Activated T-cell treated with anti-CD3 and anti-CD28 coated beads, Interleukin-2, amount 50 U/mL, for 72 hours (primary cell): ENCODE measurements at regions not wholly inside any gene's neighbourhood (a gene's known extent, or its start where the extent isn't known, plus 50 kb on each side); places are given as distances from the start of the nearest gene placed in this dataset.

Source experiments
- ATAC-seq, 2 donors: fragments of 150-1000 bp; cut with Tn5 transposase; replicated peaks in 1 of 2; 2 replicates each; pipeline ENCODE4 v1.10.0; 2021; ENCODE audit warnings: moderate library complexity in 2 of 2, mild to moderate bottlenecking in 1 of 2
- DNase-seq, 2 donors: peaks; one replicate each; pipeline ENCODE4 v3.0.0; 2021 to 2022; ENCODE audit warnings: mixed read lengths in 1 of 2
- H3K27ac Mint-ChIP-seq: one replicate; pipeline ENCODE4 v1.8.0; 2022; ENCODE audit warnings: mild to moderate bottlenecking, moderate library complexity, mixed read lengths
- H3K27me3 Mint-ChIP-seq: one replicate; pipeline ENCODE4 v1.8.0; 2022; ENCODE audit warnings: low read depth, mixed read lengths
- H3K36me3 Mint-ChIP-seq, 2 donors: one replicate each; pipeline ENCODE4 v1.8.0; 2022; ENCODE audit warnings: mixed read lengths in 2 of 2, mild to moderate bottlenecking in 1 of 2; ENCODE audit not compliant: insufficient read depth in 2 of 2
- H3K4me1 Mint-ChIP-seq: one replicate; pipeline ENCODE4 v1.8.0; 2022; ENCODE audit warnings: low read depth, mixed read lengths
- H3K4me3 Mint-ChIP-seq, 2 donors: one replicate each; pipeline ENCODE4 v1.8.0; 2022; ENCODE audit warnings: mild to moderate bottlenecking in 2 of 2, mixed read lengths in 2 of 2, moderate library complexity in 2 of 2
- H3K9me3 Mint-ChIP-seq, 2 donors: one replicate each; pipeline ENCODE4 v1.8.0; 2022; ENCODE audit warnings: mixed read lengths in 2 of 2

DNA sequence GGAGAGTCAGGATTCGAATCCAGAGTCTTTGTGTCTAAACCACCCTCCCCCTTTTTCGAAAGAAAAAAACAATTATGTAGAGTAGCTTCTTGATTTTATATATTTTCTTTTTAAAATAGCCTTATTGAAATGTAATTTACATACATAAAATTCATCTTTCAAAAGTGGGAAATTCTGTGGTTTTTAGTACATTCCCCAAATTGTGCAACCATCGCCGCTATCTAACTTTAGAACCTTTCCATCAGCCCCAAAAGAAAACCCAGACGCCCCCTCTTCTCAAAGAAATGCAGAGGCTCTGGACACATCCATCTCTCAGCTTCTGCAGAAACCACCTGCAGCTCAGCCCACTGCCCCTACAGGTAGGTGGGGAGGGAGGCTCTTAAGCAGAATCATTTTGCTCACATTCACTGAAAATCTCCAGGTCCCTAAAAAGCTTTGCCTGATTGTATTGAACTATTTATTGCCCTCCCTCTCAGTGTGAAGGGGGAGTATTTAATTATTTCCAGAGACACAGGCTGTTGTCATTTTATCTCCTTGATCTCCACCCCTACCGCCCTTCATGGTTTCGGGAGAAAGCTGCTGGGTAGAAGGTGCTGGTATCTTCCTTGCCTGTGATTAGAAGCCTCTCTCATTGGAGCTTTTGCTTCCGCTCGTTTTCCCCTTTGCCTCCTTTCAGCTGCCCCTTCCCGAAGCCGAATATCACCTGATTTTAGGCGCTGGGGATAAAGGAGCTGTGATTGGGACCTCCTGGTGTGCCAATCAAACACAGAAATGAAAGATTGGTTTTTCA lies 68.7 kb upstream of the KCNG1 start:
- Mint-ChIP-seq H3K4me3 (peak overlapping the region; percentile 43 to 54), H3K27me3 (peaks cover 75% of the 10 kb centered on the region), H3K36me3 (no peaks in the 10 kb centered on the region), H3K4me1 (peaks cover 14% of the 10 kb centered on the region), H3K27ac (no peak overlapping the region), H3K9me3 (no peaks in the 10 kb centered on the region)
- DNase-seq (no peak), ATAC-seq (no peak)

GRCh38 chr20:51089840-51090239 lies 66.9 kb upstream of the KCNG1 start:
- H3K4me1 Mint-ChIP-seq: peaks cover 14% of the 10 kb centered on the region

GRCh38 chr20:51089272-51089781 lies 66.4 kb upstream of the KCNG1 start:
- H3K27me3 Mint-ChIP-seq: peaks cover 73% of the 10 kb centered on the region
- H3K27ac Mint-ChIP-seq: no peak overlapping the region
- H3K36me3 Mint-ChIP-seq: no peaks in the 10 kb centered on the region
- DNase-seq (no peak), ATAC-seq (no peak)
- no peaks in the 10 kb centered on the region for H3K9me3 Mint-ChIP-seq
- H3K4me3 Mint-ChIP-seq: no peak overlapping the region
- H3K4me1 Mint-ChIP-seq: peaks cover 14% of the 10 kb centered on the region

More at GRCh38 chr20:51089840-51090239, 66.9 kb upstream of the KCNG1 start:
- Mint-ChIP-seq H3K36me3 (no peaks in the 10 kb centered on the region), H3K4me3 (no peak overlapping the region), H3K9me3 (no peaks in the 10 kb centered on the region), H3K27ac (no peak overlapping the region), H3K27me3 (peaks cover 73% of the 10 kb centered on the region)
- no peak for ATAC-seq
- no peak for DNase-seq

GRCh38 chr20:51087266-51087665 lies 64.4 kb upstream of the KCNG1 start:
- Mint-ChIP-seq H3K4me3 (no peak overlapping the region), H3K9me3 (no peaks in the 10 kb centered on the region), H3K27ac (no peak overlapping the region), H3K36me3 (no peaks in the 10 kb centered on the region), H3K27me3 (peaks cover 73% of the 10 kb centered on the region), H3K4me1 (peaks cover 10% of the 10 kb centered on the region)
- DNase-seq: no peak
- ATAC-seq: no peak

DNA sequence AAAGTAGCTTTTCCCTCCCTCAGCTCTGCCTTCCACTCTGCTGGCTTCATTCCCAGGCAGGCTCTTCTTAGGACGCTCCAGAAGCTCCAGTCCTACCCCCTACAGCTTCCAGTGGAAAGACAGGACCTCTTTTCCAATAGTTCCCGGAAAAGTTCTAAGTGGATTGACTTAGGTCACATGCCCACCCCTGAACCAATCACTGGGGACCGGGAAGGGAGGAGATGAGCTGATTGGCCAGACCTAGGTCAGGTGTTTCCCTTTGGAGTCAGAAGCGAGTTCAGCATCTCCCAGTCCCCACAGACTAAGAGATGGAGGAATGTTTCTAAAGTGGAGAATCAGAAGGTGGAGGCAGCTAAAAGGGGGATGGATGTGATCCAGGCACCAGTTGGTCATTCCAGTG lies 62.9 kb upstream of the KCNG1 start:
- Mint-ChIP-seq H3K36me3 (no peaks in the 10 kb centered on the region), H3K27me3 (peaks cover 58% of the 10 kb centered on the region), H3K4me3 (no peak overlapping the region), H3K9me3 (no peaks in the 10 kb centered on the region), H3K4me1 (no peaks in the 10 kb centered on the region), H3K27ac (no peak overlapping the region)
- no peak for ATAC-seq
- no peak for DNase-seq

GRCh38 chr20:51084593-51085377 lies 61.9 kb upstream of the KCNG1 start:
- no peaks in the 10 kb centered on the region for H3K9me3 Mint-ChIP-seq
- DNase-seq (no peak), ATAC-seq (no peak)
- H3K36me3 Mint-ChIP-seq: no peaks in the 10 kb centered on the region
- H3K4me3 Mint-ChIP-seq: no peak overlapping the region
- H3K4me1 Mint-ChIP-seq: no peaks in the 10 kb centered on the region
- peaks cover 49% of the 10 kb centered on the region for H3K27me3 Mint-ChIP-seq
- no peak overlapping the region for H3K27ac Mint-ChIP-seq

- H3K27ac Mint-ChIP-seq: no peak overlapping the region
- H3K27me3 Mint-ChIP-seq: peaks cover 62% of the 10 kb centered on the region
- DNase-seq (no peak), ATAC-seq (no peak)
- no peaks in the 10 kb centered on the region for H3K4me1 Mint-ChIP-seq
- no peak overlapping the region for H3K4me3 Mint-ChIP-seq
- H3K36me3 Mint-ChIP-seq: no peaks in the 10 kb centered on the region
- no peaks in the 10 kb centered on the region for H3K9me3 Mint-ChIP-seq
These were observed 60.5 kb upstream of the KCNG1 start for GRCh38 chr20:51083447-51083846.

DNA sequence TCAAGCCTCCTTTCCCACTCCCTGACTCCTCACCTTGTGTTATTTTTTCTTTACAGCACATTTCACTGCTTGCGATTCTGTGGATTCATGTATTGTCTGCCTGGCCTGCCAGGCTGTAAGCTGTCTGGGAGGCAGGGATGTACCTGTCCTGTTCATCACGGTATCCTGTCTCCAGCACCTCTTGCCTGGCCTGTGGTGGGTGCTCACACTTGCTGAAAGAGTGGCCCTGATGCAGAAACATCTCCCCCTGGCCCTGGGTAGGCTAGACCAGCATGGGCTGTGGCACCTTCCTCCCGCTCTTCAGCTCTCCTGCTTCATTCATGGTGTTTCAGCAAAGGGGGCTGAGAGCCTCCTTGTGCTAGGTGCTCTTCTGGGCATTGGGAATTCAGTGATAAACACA lies 60.1 kb upstream of the KCNG1 start:
- H3K4me3 Mint-ChIP-seq: no peak overlapping the region
- no peaks in the 10 kb centered on the region for H3K9me3 Mint-ChIP-seq
- no peak overlapping the region for H3K27ac Mint-ChIP-seq
- H3K27me3 Mint-ChIP-seq: peaks cover 65% of the 10 kb centered on the region
- no peaks in the 10 kb centered on the region for H3K36me3 Mint-ChIP-seq
- no peaks in the 10 kb centered on the region for H3K4me1 Mint-ChIP-seq
- DNase-seq (no peak), ATAC-seq (no peak)

GRCh38 chr20:51080516-51080915 lies 57.6 kb upstream of the KCNG1 start:
- Mint-ChIP-seq H3K9me3 (no peaks in the 10 kb centered on the region), H3K27ac (no peak overlapping the region), H3K36me3 (no peaks in the 10 kb centered on the region), H3K4me3 (no peak overlapping the region), H3K4me1 (no peaks in the 10 kb centered on the region), H3K27me3 (peaks cover 64% of the 10 kb centered on the region)
- DNase-seq: no peak
- no peak for ATAC-seq

DNA sequence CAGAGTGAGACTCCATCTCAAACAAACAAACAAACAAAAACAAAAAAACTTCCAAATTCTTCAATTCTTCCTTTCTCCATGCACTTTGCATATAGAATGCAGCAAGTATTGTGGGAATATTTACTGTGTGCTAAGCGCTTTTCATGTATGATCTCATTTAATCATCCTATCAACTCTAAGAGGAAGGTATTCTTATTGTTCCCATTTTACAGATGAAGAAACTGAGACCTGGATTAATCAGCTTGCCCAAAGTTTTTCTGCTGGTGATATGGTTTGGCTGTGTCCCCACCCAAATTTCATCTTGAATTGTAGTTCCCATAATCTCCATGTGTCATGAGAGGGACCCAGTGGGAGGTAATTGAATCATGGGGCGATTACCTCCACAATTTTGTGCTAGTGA lies 56.6 kb upstream of the KCNG1 start:
- DNase-seq: no peak
- Mint-ChIP-seq H3K27me3 (peaks cover 64% of the 10 kb centered on the region), H3K9me3 (no peaks in the 10 kb centered on the region), H3K36me3 (no peaks in the 10 kb centered on the region), H3K4me3 (no peak overlapping the region), H3K27ac (no peak overlapping the region), H3K4me1 (no peaks in the 10 kb centered on the region)
- ATAC-seq: no peak

DNA sequence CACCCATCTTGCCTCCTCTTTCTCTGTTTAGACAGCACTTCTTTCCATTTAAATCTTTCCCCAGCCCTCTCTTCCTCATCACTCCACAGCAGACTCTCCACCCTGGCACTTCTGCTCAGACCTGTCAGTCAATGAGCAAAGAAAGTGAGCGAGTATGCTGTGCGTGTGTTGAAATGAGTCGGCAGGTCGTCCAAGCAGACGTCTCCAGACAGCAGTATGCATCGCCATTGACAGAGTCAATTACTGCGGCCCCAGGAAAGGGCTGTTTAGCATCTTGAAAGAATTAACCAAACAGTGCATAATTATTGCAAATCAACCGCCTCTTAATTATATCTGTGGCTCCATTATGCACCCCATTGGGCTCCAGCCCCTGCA lies 54.8 kb upstream of the KCNG1 start:
- Mint-ChIP-seq H3K4me3 (no peak overlapping the region), H3K36me3 (peaks cover 0 to 1% of the 10 kb centered on the region in 2 donors), H3K9me3 (no peaks in the 10 kb centered on the region), H3K27me3 (peaks cover 60% of the 10 kb centered on the region), H3K27ac (no peak overlapping the region), H3K4me1 (no peaks in the 10 kb centered on the region)
- no peak for ATAC-seq
- DNase-seq: no peak

- Mint-ChIP-seq H3K36me3 (peaks cover 0 to 1% of the 10 kb centered on the region in 2 donors), H3K4me3 (no peak overlapping the region), H3K27ac (no peak overlapping the region), H3K4me1 (no peaks in the 10 kb centered on the region), H3K9me3 (no peaks in the 10 kb centered on the region), H3K27me3 (peaks cover 66% of the 10 kb centered on the region)
- no peak for DNase-seq
- no peak for ATAC-seq
These were observed 54.1 kb upstream of the KCNG1 start for GRCh38 chr20:51076786-51077685.

- Mint-ChIP-seq H3K27ac (no peak overlapping the region), H3K9me3 (no peaks in the 10 kb centered on the region), H3K27me3 (peaks cover 74% of the 10 kb centered on the region), H3K36me3 (peaks cover 0 to 1% of the 10 kb centered on the region in 2 donors), H3K4me1 (no peaks in the 10 kb centered on the region), H3K4me3 (no peak overlapping the region)
- ATAC-seq (no peak), DNase-seq (no peak)
These were observed 51.2 kb upstream of the KCNG1 start for GRCh38 chr20:51074062-51074461.
